Stimulated activated CD8-positive, alpha-beta memory T cell treated with anti-CD3 and anti-CD28 coated beads, Interleukin-4, amount 100 ng/mL, for 48 hours (primary cell): ENCODE measurements at regions not wholly inside any gene's neighbourhood (a gene's known extent, or its start where the extent isn't known, plus 50 kb on each side); places are given as distances from the start of the nearest gene placed in this dataset.

Experiments used
- DNase-seq: peaks from one replicate; pipeline ENCODE4 v3.0.0-alpha.2; 2020

DNA sequence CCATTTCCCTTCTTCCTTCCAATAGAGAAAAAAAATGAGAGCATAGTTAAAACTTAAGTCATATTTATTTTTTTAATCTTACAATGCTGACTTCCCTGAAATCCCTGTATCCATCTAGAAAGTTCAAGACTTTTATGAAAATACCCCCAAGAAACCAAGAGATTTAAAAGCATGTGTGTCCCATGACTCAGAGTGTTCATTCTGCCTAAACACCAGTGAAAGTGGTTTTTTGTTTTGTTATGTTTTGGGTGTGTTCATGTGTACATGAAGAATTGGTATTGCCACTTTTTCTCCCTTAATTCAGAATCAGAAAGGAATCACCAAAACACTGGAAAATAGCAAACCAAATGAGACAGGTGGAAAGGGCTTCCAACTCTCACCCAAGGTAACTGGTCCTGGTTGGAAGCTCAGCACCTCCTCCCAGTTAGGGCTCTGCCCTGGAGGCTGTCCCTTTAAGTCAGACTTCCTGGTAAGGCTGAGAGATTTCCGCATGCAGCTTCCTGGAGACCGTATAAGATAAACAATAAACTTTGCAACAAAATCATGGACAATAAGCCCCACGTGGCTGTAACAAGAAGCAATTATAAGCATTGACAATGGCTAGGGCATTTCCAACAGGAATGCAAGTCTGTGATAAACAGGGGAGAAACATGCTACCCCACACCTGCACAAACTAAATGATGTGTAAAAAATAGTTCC is 121.9 kb upstream of the ARHGEF3 start:
- no peak for DNase-seq

DNA sequence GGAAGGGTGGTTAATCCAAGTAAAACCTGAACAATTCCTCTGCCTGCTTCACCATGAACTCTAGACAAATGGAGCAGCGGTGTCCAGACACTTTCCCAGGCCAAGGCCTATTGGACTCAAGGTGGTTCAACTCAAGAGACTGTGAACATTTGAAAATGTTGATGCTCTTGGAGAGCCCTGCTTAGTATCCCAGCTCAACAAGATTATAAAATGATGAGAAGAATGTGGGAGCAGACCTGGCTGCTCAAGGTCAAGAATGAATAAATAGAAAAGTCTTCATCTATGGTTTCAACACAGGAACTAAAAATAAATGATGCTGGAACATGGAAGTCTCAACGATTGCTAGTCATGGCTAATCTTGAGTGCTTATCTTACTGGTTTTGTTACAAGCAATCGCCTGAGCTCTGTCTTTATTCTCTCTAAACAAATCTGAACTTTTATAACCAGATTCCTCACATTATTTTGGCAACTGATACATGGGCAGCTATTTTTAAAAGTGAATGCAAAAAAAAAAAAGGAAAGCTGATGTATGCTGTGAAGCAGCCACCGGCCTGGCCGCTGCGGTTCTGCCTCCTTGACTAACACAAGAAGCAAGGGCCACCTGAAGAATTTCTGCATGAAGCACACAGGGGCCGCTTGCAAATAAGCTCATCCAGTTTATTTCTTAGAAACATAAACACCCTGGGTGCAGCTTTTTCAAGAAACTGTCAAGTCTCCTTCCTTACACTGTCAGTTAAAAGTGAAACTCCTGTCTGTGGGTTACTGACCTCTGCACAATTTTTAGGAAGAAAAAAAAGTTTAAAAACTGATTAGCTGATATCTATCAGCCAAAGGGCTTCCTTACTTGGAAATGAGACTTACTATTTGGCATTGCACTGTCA is 120.1 kb upstream of the ARHGEF3 start:
- DNase-seq = no peak

- DNase-seq = no peak
Measured at GRCh38 chr3:56919797-56920195, 118.0 kb upstream of the ARHGEF3 start.

DNA sequence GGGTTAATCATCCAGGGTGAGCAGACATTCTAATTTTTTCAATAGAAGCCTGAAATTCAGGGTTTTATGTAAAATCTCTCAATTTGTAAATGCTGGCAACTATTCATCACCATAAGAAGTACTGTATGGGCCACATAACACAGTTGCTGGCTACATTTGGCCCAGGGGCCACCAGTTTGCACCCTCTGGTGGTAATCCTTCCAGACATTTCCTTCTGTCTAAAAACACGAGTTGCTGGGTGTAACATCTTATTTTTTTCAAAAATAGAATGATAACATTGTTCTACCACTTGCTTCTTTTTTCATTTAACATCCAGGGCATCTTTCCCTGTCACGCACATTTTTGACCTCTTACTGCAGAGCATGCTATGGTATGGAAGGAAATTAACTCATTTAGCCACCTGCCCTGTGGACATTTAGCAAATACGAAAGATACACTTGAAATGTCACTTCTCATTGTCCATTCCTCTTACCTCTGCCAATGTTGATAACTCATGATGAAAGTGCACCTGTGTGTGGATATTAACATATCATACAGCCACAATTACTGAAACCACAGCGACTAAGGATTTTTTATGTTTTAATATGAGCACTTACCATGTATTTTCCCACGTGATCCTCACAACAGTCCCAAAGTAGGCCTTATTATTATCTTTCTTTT is 117.5 kb upstream of the ARHGEF3 start:
- no peak for DNase-seq

GRCh38 chr3:56918111-56918568 is 116.4 kb upstream of the ARHGEF3 start:
- peak; percentile 77 for DNase-seq

DNA sequence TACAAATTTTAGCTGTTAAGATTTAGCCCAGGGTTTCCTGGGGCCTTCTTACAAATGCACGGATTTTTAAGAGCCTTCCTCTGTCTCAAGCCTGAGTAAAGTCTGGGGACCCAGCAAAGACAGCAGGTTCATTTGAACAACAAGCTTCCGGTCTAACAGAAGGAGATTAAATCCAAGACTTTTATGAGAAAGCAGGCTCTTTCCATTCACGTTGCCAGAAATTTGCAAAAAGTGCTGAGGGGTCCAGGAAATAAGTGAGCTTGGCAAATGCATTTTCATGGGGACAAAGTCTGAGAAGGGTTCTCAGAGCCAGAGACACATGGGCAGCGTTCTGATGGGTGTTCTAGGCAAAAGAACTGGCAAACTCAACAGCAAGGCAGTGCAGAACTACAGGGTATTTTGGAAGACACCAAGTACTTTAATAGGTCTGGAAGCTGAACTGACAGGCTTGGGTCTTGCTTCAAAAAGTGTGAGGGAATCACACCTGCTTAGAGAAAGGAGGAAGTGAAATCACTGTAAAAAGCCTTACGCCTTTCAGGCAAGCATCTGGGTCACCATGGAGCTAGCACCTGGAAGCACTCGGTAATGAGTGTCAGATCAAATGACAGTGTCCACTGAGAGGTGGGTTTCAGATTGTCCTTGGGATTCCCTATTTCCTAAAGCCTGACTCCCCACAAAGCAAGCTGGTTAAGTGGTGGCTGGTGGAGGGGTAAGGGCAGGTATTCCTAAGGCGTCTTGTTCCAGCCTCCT is 115.8 kb upstream of the ARHGEF3 start:
- DNase-seq = no peak

- DNase-seq = no peak
Measured at GRCh38 chr3:56916716-56917360, 115.1 kb upstream of the ARHGEF3 start.

GRCh38 chr3:56915966-56916586 is 114.3 kb upstream of the ARHGEF3 start:
- DNase-seq = peak; percentile 78

DNA sequence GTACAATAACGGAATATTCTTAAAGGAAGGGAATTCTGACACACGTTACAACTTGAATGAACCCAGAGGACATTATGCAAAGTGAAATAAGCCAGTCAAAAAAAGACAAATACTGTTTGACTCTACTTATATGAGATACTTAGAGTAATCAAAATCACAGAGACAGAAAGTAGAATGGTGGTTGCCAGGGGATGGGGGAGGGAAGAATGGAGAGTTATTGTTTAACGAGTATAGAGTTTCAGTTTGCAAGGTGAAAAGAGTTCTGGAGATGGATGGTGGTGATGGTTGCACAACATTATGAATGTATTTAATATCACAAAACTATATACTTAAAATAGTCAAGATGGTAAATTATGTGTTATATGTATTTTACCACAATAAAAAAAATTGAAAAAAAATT is 112.9 kb upstream of the ARHGEF3 start:
- DNase-seq = no peak

DNA sequence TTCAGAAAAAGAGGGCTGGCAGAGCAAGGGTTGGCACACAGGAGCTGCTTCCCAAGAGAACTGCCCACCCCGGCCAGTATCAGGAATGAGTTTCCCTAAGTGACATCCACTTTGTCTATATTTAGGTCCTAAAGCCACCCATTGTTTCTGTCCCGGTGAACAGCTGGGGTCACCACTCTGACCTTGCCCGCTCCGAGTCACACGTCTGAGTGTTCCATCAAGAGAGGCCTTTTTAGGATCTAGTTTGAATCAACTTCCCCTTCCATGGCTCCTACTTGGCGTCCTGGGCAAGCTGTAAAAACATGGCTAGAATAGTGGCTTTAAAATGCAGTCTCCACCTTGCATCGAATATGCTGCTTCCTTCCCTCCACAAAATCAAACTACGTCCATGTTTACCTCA is 109.6 kb upstream of the ARHGEF3 start:
- DNase-seq = no peak

GRCh38 chr3:56909349-56909748 is 107.6 kb upstream of the ARHGEF3 start:
- no peak for DNase-seq

- no peak for DNase-seq
Measured at GRCh38 chr3:56908004-56908403, 106.3 kb upstream of the ARHGEF3 start.

DNA sequence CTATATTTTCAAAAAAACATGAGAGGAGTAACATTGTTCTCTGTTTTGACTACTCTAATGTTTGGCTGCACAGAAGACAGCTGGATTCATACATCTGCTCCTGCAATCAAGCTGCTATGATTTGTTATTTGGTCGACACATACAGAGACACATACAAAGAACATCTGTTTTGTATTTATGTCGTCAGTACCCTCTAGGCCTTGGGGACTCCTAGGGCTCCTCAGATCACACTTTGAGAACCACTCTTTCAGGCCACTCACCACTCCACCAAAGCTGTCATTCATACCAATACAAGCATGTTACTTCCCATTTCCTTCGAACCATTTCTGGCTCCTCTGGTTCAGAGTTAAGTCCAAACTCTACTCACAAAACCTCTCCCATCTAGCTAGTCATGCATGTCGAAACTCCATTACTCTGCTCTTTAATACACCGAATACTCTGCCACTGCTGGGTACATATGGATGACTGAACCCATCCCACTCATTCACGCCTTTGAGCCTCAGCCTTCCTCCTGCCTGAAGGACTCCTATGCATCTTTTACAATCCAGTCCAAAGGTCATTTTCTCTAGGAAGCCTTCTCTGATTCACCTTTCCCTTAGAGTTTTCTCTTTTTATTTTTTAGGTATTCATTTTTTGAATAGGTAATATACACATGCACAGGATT is 102.9 kb upstream of the ARHGEF3 start:
- no peak for DNase-seq

- DNase-seq = no peak
Measured at GRCh38 chr3:56903231-56903782, 101.6 kb upstream of the ARHGEF3 start.

GRCh38 chr3:56902468-56903160 is 100.9 kb upstream of the ARHGEF3 start:
- no peak for DNase-seq

DNA sequence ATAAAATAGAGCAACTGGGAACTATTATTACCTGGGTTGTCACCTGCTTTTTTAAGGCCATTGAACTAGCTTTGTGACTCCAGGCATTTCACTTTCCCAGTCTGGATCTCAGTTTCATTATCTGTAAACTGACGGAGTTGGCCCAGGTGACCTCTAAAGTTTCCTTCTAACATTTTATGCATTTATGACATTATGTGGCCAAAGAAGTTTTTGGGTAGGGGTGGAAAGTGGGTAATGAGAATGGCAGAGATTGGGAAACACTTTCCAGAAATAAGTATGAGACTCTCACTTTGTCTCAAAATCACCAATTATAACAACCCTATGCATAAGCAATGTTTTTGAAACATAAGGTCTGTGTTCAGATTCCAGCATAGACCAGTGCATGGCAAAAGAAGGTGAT is 99.1 kb upstream of the ARHGEF3 start:
- no peak for DNase-seq

GRCh38 chr3:56899851-56900250 is 98.1 kb upstream of the ARHGEF3 start:
- DNase-seq = no peak

DNA sequence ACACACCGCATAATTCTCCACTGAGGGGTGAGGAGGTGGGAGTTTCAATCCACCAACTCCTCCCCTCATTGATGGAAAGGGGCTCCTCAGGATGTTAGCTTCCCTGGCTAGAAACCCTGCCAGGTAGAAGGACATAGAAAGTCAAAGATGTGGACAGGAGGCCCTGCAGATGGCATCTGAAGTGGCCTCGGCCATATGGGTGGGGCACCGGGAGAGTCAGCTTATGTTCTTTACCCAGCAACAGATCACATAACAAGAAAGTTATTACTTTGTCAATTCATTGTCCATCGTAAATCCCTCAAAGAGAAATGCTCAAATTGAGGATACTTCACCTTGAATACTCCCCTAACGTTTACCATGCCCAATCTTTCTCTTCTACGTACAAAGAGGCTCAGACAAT is 97.3 kb upstream of the ARHGEF3 start:
- DNase-seq = no peak

GRCh38 chr3:56896357-56896756 is 94.6 kb upstream of the ARHGEF3 start:
- DNase-seq = no peak

DNA sequence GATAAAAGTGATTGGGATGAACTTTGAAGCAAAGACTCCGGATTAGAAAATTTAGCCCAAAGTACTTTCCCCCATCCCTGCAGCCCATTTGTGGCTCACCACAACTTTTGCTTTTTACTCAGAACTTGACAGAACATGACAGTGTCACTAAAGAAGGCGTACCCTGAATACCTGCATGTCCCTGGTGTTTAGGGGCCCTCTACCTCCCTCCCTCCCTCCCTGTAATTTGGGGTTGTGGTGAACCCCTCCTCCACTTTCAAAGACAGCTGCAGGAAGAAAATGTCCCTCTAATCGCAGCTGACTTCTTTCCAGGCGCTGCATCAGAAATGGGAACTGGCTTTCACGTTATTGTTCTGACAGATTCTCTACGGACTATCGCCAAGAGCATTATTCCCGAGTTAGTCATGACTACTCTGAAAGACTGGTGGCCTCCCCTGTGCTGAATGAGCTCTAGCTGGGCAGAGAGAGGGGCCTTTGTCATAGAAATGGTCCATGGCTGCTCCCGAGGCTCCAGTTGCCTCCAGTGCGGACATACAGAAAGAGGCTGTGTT is 93.2 kb upstream of the ARHGEF3 start:
- DNase-seq = peak; percentile 49
